ENCODE measurements at regions not wholly inside any gene's neighbourhood (a gene's known extent, or its start where the extent isn't known, plus 50 kb on each side); places are given as distances from the start of the nearest gene placed in this dataset.

- TF ChIP-seq REST (IDR thresholded peaks at IDR 0.05; ENCODE audit: unreplicated experiment) (no peak), CREB1 (CRISPR knock-in tag; IDR thresholded peaks at IDR 0.05; ENCODE audit: low read depth) (no peak), ZNF114 (CRISPR knock-in tag; IDR thresholded peaks at IDR 0.05) (no peak), EZH2phosphoT487 (IDR thresholded peaks at IDR 0.05; ENCODE audit: unreplicated experiment) (no peak), STAT1 (IDR thresholded peaks at IDR 0.05; ENCODE audit: unreplicated experiment) (no peak), ZNF331 (CRISPR knock-in tag; IDR thresholded peaks at IDR 0.05; ENCODE audit: low read depth) (no peak)
Measured at GRCh38 chr1:38347446-38348175, 301.0 kb upstream of the POU3F1 start (continued).

- Histone ChIP-seq H4K20me1 (replicated peaks; ENCODE audit: insufficient read depth) (no peaks in the 10 kb centered on the region), H3K4me1 (ENCODE audit: insufficient read depth) (no peaks in the 10 kb centered on the region), H3K4me3 (no peak overlapping the region), H3K4me2 (no peak overlapping the region), H3K79me2 (replicated peaks; ENCODE audit: insufficient read depth) (no peaks in the 10 kb centered on the region), H3F3A (replicated peaks; ENCODE audit: low read depth) (no peaks in the 10 kb centered on the region), H2AFZ (peak overlapping the region; percentile 66; the same call in 1 of the 2 replicates), H3K27me3 (ENCODE audit: insufficient read depth) (no peaks in the 10 kb centered on the region), H3K9me2 (ENCODE audit: insufficient read depth) (no peaks in the 10 kb centered on the region; the same call in 1 of the 2 replicates), H3K36me3 (ENCODE audit: insufficient read depth) (no peaks in the 10 kb centered on the region), H3K27ac (ENCODE audit: low read depth) (no peak overlapping the region)
- no peak for DNase-seq (ENCODE audit: low spot score)
- peaks cover 7% of the 10 kb centered on the region; the same call in 1 of the 3 replicates for H3K4me1 Mint-ChIP-seq
- H3K9me3 Mint-ChIP-seq: peaks cover 26% of the 10 kb centered on the region
- H3K4me3 Mint-ChIP-seq: no peak overlapping the region
- H3K36me3 Mint-ChIP-seq (ENCODE audit: low read depth): peaks cover 18% of the 10 kb centered on the region
- ATAC-seq: no peak
- peaks cover 3% of the 10 kb centered on the region for H3K27me3 Mint-ChIP-seq (ENCODE audit: insufficient read depth, low read depth, poor library complexity)
- H3K27ac Mint-ChIP-seq: no peak overlapping the region
- TF ChIP-seq EZH2 (IDR thresholded peaks at IDR 0.05; ENCODE audit: low read depth, unreplicated experiment) (no peak), STAT1 (IDR thresholded peaks at IDR 0.05; ENCODE audit: unreplicated experiment) (no peak), ZNF331 (CRISPR knock-in tag; IDR thresholded peaks at IDR 0.05; ENCODE audit: low read depth) (no peak), REST (IDR thresholded peaks at IDR 0.05; ENCODE audit: unreplicated experiment) (no peak), NANOG (IDR thresholded peaks at IDR 0.05; ENCODE audit: borderline replicate concordance) (no peak), JUNB (IDR thresholded peaks at IDR 0.05; ENCODE audit: unreplicated experiment) (no peak), ZNF462 (CRISPR knock-in tag; IDR thresholded peaks at IDR 0.05) (no peak)
Measured at GRCh38 chr1:38344716-38345115, 298.1 kb upstream of the POU3F1 start.

Data from GM23338 (cell line).